ENCODE measurements at regions not wholly inside any gene's neighbourhood (a gene's known extent, or its start where the extent isn't known, plus 50 kb on each side); places are given as distances from the start of the nearest gene placed in this dataset.

GRCh38 chr3:150132101-150132749, 161.5 kb upstream of the PFN2 start:
- H3K27me3 ChIP-seq: no peaks in the 10 kb centered on the region
- H3K4me1 ChIP-seq: no peaks in the 10 kb centered on the region
- no peaks in the 10 kb centered on the region for H3K36me3 ChIP-seq
- H3K9me3 ChIP-seq: no peaks in the 10 kb centered on the region
- H3K27ac ChIP-seq: no peak overlapping the region
- no peak for DNase-seq (ENCODE audit: low spot score in 2 of 2)
- TF ChIP-seq POLR2AphosphoS5 (IDR thresholded peaks at IDR 0.05) (no peak), CTCF (IDR thresholded peaks at IDR 0.05) (no peak), POLR2A (IDR thresholded peaks at IDR 0.05) (no peak), EP300 (IDR thresholded peaks at IDR 0.05) (no peak)
- WGBS: 71% methylated on average over 6 of the region's 6 CpGs
- H3K4me3 ChIP-seq: no peak overlapping the region

- H3K27me3 ChIP-seq: no peaks in the 10 kb centered on the region
- no peak overlapping the region for H3K27ac ChIP-seq
- no peaks in the 10 kb centered on the region for H3K4me1 ChIP-seq
- TF ChIP-seq CTCF (IDR thresholded peaks at IDR 0.05): no peak
- no peak for TF ChIP-seq POLR2A (IDR thresholded peaks at IDR 0.05)
- TF ChIP-seq POLR2AphosphoS5 (IDR thresholded peaks at IDR 0.05): no peak
- TF ChIP-seq EP300 (IDR thresholded peaks at IDR 0.05): no peak
- no peaks in the 10 kb centered on the region for H3K9me3 ChIP-seq
- 84% methylated on average over 3 of the region's 3 CpGs for WGBS
- H3K4me3 ChIP-seq: no peak overlapping the region
- H3K36me3 ChIP-seq: no peaks in the 10 kb centered on the region
- DNase-seq (ENCODE audit: low spot score in 2 of 2): no peak
These were observed 161.0 kb upstream of the PFN2 start for GRCh38 chr3:150131663-150132062.

- Histone ChIP-seq H3K27me3 (no peaks in the 10 kb centered on the region), H3K9me3 (no peaks in the 10 kb centered on the region), H3K4me1 (no peaks in the 10 kb centered on the region), H3K4me3 (no peak overlapping the region), H3K27ac (no peak overlapping the region), H3K36me3 (no peaks in the 10 kb centered on the region)
- 89% methylated on average over 5 of the region's 5 CpGs for WGBS
- no peak for TF ChIP-seq CTCF (IDR thresholded peaks at IDR 0.05)
- DNase-seq (ENCODE audit: low spot score in 2 of 2): no peak
These were observed 159.9 kb upstream of the PFN2 start for GRCh38 chr3:150130404-150131100.

- H3K4me3 ChIP-seq: no peak overlapping the region
- no peaks in the 10 kb centered on the region for H3K27me3 ChIP-seq
- no peaks in the 10 kb centered on the region for H3K4me1 ChIP-seq
- WGBS: 82% methylated on average over 4 of the region's 4 CpGs
- H3K9me3 ChIP-seq: no peaks in the 10 kb centered on the region
- H3K36me3 ChIP-seq: no peaks in the 10 kb centered on the region
- TF ChIP-seq POLR2A (IDR thresholded peaks at IDR 0.05): no peak
- TF ChIP-seq EP300 (IDR thresholded peaks at IDR 0.05): no peak
- no peak for TF ChIP-seq POLR2AphosphoS5 (IDR thresholded peaks at IDR 0.05)
- TF ChIP-seq CTCF (IDR thresholded peaks at IDR 0.05): no peak
- H3K27ac ChIP-seq: no peak overlapping the region
- DNase-seq (ENCODE audit: low spot score in 2 of 2): no peak
These were observed 158.5 kb upstream of the PFN2 start for GRCh38 chr3:150129166-150129565.

GRCh38 chr3:150128126-150128525, 157.4 kb upstream of the PFN2 start:
- Histone ChIP-seq H3K9me3 (no peaks in the 10 kb centered on the region), H3K27me3 (no peaks in the 10 kb centered on the region), H3K4me1 (no peaks in the 10 kb centered on the region), H3K27ac (no peak overlapping the region), H3K36me3 (no peaks in the 10 kb centered on the region), H3K4me3 (no peak overlapping the region)
- WGBS: 62% methylated on average over 3 of the region's 3 CpGs
- TF ChIP-seq EP300 (IDR thresholded peaks at IDR 0.05) (no peak), POLR2A (IDR thresholded peaks at IDR 0.05) (no peak), POLR2AphosphoS5 (IDR thresholded peaks at IDR 0.05) (no peak), CTCF (IDR thresholded peaks at IDR 0.05) (no peak)
- DNase-seq (ENCODE audit: low spot score in 2 of 2): no peak
